GM12864 (cell line): ENCODE measurements at regions not wholly inside any gene's neighbourhood (a gene's known extent, or its start where the extent isn't known, plus 50 kb on each side); places are given as distances from the start of the nearest gene placed in this dataset.

ENCODE experiments used
- DNase-seq: peaks from one replicate; pipeline ENCODE4 v3.0.0-alpha.2; 2011; ENCODE audit warnings: low read depth
- H3K4me3 ChIP-seq: 2 replicates; pipeline ENCODE4 v1.5.1; 2011; ENCODE audit warnings: mild to moderate bottlenecking, low read depth, low read length, control low read depth
- TF ChIP-seq, protein P1 (sequence below): IDR thresholded peaks from 2 replicates; pipeline ENCODE4 v1.5.1; 2011; ENCODE audit warnings: low read depth, mild to moderate bottlenecking, moderate library complexity, low read length, control low read depth, inconsistent platforms; ENCODE audit errors: missing control alignments

GRCh38 chr10:129322933-129323820 lies 143.9 kb upstream of the MGMT start:
- DNase-seq: no peak
- no peak overlapping the region for H3K4me3 ChIP-seq
- TF ChIP-seq, protein P1, sequence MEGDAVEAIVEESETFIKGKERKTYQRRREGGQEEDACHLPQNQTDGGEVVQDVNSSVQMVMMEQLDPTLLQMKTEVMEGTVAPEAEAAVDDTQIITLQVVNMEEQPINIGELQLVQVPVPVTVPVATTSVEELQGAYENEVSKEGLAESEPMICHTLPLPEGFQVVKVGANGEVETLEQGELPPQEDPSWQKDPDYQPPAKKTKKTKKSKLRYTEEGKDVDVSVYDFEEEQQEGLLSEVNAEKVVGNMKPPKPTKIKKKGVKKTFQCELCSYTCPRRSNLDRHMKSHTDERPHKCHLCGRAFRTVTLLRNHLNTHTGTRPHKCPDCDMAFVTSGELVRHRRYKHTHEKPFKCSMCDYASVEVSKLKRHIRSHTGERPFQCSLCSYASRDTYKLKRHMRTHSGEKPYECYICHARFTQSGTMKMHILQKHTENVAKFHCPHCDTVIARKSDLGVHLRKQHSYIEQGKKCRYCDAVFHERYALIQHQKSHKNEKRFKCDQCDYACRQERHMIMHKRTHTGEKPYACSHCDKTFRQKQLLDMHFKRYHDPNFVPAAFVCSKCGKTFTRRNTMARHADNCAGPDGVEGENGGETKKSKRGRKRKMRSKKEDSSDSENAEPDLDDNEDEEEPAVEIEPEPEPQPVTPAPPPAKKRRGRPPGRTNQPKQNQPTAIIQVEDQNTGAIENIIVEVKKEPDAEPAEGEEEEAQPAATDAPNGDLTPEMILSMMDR: no peak

DNA sequence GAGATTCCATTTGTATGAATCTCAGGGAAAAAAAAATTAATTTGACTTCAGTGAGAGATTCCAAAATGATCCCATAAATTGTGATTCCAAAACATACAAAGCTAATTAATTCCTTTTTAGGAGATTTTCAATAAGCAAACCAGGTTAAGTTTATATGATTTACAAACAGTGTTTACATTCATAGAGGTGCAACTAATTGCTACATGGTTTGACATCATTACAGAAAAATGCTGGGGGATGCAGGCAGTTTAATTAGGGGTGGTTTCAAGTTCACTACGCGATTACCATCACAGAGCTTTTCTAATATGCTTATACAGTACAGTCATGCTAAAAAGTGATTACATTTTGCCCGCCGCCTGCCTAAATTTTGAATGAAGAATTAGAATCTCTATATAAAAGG lies 143.2 kb upstream of the MGMT start:
- TF ChIP-seq, protein P1: no peak
- no peak overlapping the region for H3K4me3 ChIP-seq
- no peak for DNase-seq

GRCh38 chr10:129325893-129326292 lies 141.1 kb upstream of the MGMT start:
- no peak for DNase-seq
- no peak overlapping the region for H3K4me3 ChIP-seq
- TF ChIP-seq, protein P1: no peak

DNA sequence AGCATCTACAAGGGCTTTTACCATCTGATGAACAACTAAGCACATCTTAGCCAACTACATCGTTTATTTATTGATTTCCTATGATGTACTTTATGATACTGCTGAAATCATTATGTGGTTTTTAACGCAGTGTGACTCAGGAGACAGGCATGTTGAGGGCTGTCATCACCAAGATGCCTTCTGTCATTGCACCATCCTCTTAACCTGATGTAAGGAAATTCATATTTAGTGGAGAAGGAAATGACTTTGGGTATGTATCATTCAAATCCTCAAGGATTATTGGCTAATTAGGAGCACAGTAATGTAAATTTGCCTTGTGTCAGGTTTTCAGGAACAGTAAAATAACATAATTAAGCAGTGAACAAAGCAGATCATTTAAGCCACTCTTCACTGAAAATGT lies 138.5 kb upstream of the MGMT start:
- H3K4me3 ChIP-seq: no peak overlapping the region
- TF ChIP-seq, protein P1: no peak
- DNase-seq: no peak

DNA sequence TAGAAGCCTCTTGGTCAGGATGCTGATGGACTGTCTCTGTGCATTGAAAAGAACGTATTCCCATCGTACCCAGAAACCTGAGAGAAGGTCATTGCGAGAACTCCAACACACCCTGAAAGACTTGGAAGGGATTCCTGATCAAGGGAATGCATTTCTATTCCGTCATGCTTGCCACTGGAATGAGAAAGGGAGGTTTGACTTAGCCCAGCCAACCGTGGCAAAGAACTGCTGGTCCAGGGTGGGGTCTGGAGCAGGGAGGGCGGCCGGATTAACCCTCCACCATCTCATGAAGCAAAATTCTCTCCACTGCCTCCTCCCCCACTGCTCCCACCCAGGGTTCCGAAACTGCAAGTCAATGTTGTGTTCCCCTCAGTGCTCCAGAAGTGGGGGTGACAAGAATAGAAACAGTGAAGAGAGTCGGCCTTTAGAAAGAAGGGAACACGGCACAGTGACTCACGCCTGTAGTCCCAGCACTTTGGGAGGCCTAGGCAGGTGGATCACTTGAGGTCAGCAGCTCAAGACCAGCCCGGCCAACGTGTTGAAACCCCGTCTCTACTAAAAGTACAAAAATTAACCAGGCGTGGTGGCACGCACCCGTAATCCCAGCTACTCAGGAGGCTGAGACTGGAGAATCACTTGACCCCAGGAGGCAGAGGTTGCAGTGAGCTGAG lies 137.5 kb upstream of the MGMT start:
- TF ChIP-seq, protein P1: no peak
- no peak for DNase-seq
- no peak overlapping the region for H3K4me3 ChIP-seq

- TF ChIP-seq, protein P1: no peak
- no peak for DNase-seq
Measured at GRCh38 chr10:129330211-129330610, 136.8 kb upstream of the MGMT start.

More at GRCh38 chr10:129330211-129330610, 136.8 kb upstream of the MGMT start:
- no peak overlapping the region for H3K4me3 ChIP-seq
